MM.1S (cell line): ENCODE measurements at regions not wholly inside any gene's neighbourhood (a gene's known extent, or its start where the extent isn't known, plus 50 kb on each side); places are given as distances from the start of the nearest gene placed in this dataset.

Source experiments
- CTCF ChIP-seq: fragments of 300-600 bp; sonication (generic); IDR thresholded peaks from 2 replicates; pipeline ENCODE4 v1.5.1; 2016; ENCODE audit warnings: antibody characterized with exemption, low read length, mixed read lengths
- EZH2 ChIP-seq: fragments of 300-600 bp; sonication (generic); optimal IDR thresholded peaks from 2 replicates; pipeline ENCODE3; 2017; ENCODE audit warnings: low read depth, mild to moderate bottlenecking, antibody characterized with exemption, low read length, mixed read lengths

GRCh38 chr7:81051811-81052413 lies 133.1 kb upstream of the SEMA3C start:
- TF ChIP-seq CTCF (no peak), EZH2 (no peak)
